Transverse colon (tissue), 4 donors: ENCODE measurements at regions not wholly inside any gene's neighbourhood (a gene's known extent, or its start where the extent isn't known, plus 50 kb on each side); places are given as distances from the start of the nearest gene placed in this dataset.

ENCODE experiments used
- CTCF ChIP-seq, 5 experiments: fragments of 200-600 bp in 3 of 5; fragments of 450-650 bp in 2 of 5; sonication (generic) in 3 of 5; IDR thresholded peaks; 1 replicate in 2 of 5; 2 replicates in 3 of 5; pipeline ENCODE4 v1.5.1; 2016 to 2017; ENCODE audit warnings: antibody characterized with exemption in 5 of 5, inconsistent platforms in 3 of 5, mild to moderate bottlenecking in 2 of 5, moderate library complexity in 1 of 5
- POLR2A ChIP-seq: fragments of 450-650 bp; IDR thresholded peaks from one replicate; pipeline ENCODE4 v1.6.1; 2016; ENCODE audit warnings: antibody characterized with exemption, mild to moderate bottlenecking, moderate library complexity
- POLR2AphosphoS5 ChIP-seq, 3 donors: sonication (generic); formaldehyde crosslinking; IDR thresholded peaks; one replicate each; pipeline ENCODE4 v1.6.1; 2016; ENCODE audit warnings: antibody characterized with exemption in 3 of 3

- TF ChIP-seq POLR2AphosphoS5 (IDR thresholded peaks at IDR 0.05) (no peak), POLR2A (no peak), CTCF (IDR thresholded peaks at IDR 0.05) (no peak)
Observed at GRCh38 chr1:4510276-4510691, 144.1 kb upstream of the AJAP1 start.
